Activated naive CD8-positive, alpha-beta T cell (primary cell): ENCODE measurements at regions not wholly inside any gene's neighbourhood (a gene's known extent, or its start where the extent isn't known, plus 50 kb on each side); places are given as distances from the start of the nearest gene placed in this dataset.

Experiments
- H3K27ac Mint-ChIP-seq: one replicate; pipeline ENCODE4 v1.8.0; 2021; ENCODE audit warnings: mixed read lengths
- H3K27me3 Mint-ChIP-seq: one replicate; pipeline ENCODE4 v1.8.0; 2021; ENCODE audit warnings: mixed read lengths
- H3K36me3 Mint-ChIP-seq: one replicate; pipeline ENCODE4 v1.8.0; 2021; ENCODE audit warnings: mixed read lengths
- H3K4me1 Mint-ChIP-seq: one replicate; pipeline ENCODE4 v1.8.0; 2021; ENCODE audit warnings: low read depth, mixed read lengths
- H3K4me3 Mint-ChIP-seq: one replicate; pipeline ENCODE4 v1.8.0; 2021; ENCODE audit warnings: mild to moderate bottlenecking, mixed read lengths
- H3K9me3 Mint-ChIP-seq: one replicate; pipeline ENCODE4 v1.8.0; 2021; ENCODE audit warnings: low read depth, mixed read lengths

DNA sequence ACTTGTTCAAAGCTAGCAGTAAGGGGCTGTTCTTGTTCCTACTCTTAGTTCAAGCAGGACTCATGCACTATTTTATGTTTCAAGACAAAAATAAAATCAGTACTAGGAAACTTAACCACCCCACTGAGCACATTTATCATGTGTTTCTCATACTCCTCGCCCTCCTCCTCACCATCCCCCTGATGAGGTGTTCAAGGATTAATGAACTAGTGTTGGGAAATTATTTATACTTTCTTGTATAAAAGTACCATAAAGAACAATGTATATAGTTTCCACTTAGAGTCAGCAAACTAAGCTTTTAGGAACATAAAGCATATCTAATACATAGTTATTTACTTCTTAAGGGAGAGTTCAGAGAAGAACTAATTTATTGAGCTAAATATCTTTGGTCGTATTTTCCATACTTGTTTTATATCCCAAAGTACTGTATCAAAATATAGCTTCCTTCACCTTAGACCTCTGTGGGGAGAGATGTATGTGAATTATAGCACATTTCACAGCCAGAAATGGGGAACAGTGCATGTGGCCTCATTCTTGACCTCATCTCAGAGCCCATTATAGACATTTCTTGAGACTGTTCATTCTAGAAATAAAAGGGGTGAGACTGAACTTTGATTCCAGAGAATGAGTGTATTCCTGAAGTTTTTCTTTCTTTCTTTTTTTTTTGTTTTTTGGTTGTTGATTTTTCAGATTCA is 326.5 kb upstream of the MAP3K7 start:
- Mint-ChIP-seq H3K36me3 (no peaks in the 10 kb centered on the region), H3K27me3 (peaks cover 15% of the 10 kb centered on the region), H3K4me1 (no peaks in the 10 kb centered on the region), H3K4me3 (no peak overlapping the region), H3K9me3 (no peaks in the 10 kb centered on the region), H3K27ac (no peak overlapping the region)

GRCh38 chr6:90911642-90912041 is 324.8 kb upstream of the MAP3K7 start:
- H3K27ac Mint-ChIP-seq = no peak overlapping the region

GRCh38 chr6:90910893-90911292 is 324.0 kb upstream of the MAP3K7 start:
- no peaks in the 10 kb centered on the region for H3K36me3 Mint-ChIP-seq

More at GRCh38 chr6:90911642-90912041, 324.8 kb upstream of the MAP3K7 start:
- Mint-ChIP-seq H3K36me3 (no peaks in the 10 kb centered on the region), H3K4me3 (no peak overlapping the region), H3K27me3 (peaks cover 13% of the 10 kb centered on the region), H3K4me1 (no peaks in the 10 kb centered on the region), H3K9me3 (no peaks in the 10 kb centered on the region)

DNA sequence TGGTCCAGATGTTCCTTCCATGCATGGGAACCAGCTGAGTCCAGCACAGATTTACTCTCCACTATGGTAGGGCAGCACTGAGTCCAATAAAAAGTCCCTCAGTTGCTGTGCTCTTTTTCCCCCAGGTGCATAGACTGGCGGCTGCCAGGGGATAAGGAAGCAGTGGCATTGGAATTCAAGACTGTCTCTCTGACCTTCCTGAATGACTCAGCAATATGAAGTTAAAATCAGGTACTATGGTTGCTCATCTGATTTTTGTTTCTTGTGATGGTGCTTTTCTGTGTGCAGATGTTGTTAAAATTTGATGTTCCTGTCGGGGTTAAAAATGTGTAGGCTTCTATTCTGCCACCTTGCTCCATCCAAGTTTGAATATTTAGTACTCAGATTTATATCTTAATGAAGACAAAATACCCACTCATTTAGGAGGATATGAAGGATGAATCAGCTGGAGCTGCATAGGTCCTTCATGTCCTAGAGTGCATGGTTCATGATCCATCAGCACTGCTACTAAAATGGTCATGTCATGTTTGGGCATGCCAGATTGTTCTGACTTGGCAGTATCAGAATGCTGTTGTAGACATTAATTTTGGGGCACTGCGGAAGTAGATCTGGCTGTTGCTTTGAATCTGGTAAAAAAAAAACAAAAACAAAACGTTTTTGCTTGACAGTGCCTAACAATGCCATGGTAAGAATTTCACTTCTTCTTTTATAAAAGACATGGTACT is 321.2 kb upstream of the MAP3K7 start:
- no peak overlapping the region for H3K4me3 Mint-ChIP-seq
- H3K36me3 Mint-ChIP-seq = no peaks in the 10 kb centered on the region
- peaks cover 3% of the 10 kb centered on the region for H3K27me3 Mint-ChIP-seq
- peaks cover 4% of the 10 kb centered on the region for H3K9me3 Mint-ChIP-seq
- no peak overlapping the region for H3K27ac Mint-ChIP-seq
- no peaks in the 10 kb centered on the region for H3K4me1 Mint-ChIP-seq

More at GRCh38 chr6:90910893-90911292, 324.0 kb upstream of the MAP3K7 start:
- H3K4me1 Mint-ChIP-seq = no peaks in the 10 kb centered on the region
- no peak overlapping the region for H3K4me3 Mint-ChIP-seq
- H3K27me3 Mint-ChIP-seq = peaks cover 9% of the 10 kb centered on the region
- no peaks in the 10 kb centered on the region for H3K9me3 Mint-ChIP-seq
- no peak overlapping the region for H3K27ac Mint-ChIP-seq

DNA sequence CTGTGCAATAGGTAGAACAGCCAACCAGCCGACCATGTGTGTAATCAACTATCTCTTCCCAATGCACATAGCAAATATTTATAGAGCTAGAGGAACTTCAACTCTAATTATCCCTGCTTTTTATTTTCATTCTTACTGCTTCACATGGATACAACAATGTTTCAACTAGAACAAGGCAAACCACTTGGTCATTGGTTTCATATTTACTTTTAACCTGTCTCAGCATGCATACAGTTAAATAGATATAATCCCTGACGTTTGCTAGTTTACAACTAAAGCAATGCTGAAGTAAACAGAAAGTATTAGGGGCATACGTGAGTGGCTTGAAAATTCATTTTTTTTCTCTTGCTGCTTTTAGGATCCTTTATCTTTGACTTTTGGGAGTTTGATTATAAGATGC is 318.5 kb upstream of the MAP3K7 start:
- Mint-ChIP-seq H3K4me3 (no peak overlapping the region), H3K36me3 (no peaks in the 10 kb centered on the region), H3K4me1 (no peaks in the 10 kb centered on the region), H3K27ac (no peak overlapping the region), H3K27me3 (peaks cover 2% of the 10 kb centered on the region), H3K9me3 (peaks cover 4% of the 10 kb centered on the region)

DNA sequence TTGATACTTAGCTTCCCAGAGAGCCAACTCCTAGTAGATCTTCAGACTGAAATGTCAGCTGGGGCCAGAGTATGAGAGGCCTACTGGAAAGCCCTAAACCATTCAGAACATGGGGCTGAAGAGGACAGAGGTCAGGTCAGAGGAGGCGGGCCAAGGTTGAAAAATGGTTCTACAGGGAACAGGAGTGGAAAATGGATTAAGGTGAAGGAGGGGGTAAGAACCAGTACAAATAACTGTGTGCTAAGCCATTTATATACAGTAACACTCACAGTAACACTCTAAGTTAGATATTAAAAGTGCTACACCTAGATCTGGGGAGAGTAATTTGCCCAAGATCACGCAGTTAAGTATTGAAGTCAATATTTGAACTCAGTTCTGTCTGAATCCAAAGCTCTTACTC is 313.2 kb upstream of the MAP3K7 start:
- no peaks in the 10 kb centered on the region for H3K4me1 Mint-ChIP-seq
- peaks cover 3% of the 10 kb centered on the region for H3K27me3 Mint-ChIP-seq
- no peak overlapping the region for H3K27ac Mint-ChIP-seq
- H3K4me3 Mint-ChIP-seq = no peak overlapping the region
- peaks cover 4% of the 10 kb centered on the region for H3K9me3 Mint-ChIP-seq
- H3K36me3 Mint-ChIP-seq = no peaks in the 10 kb centered on the region

DNA sequence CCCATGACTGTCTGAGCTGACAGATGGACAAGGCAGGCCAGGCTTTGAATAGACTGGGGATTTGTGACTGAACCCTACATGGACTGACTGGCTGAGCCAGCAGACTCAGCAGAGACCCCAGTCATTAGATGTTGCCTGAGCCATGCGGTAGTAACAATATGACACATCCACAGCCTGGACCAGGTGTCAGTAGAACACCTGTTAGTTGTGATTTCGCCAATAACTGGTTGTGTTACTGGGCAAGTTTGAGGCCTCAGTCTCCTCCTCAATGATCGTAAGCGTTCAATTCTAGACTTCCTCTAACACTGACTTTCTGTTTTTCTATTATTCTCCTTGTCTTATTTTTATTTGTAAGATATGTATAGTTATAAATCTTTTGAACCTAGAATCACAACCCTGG is 311.9 kb upstream of the MAP3K7 start:
- peaks cover 3% of the 10 kb centered on the region for H3K9me3 Mint-ChIP-seq
- H3K27me3 Mint-ChIP-seq = peaks cover 6% of the 10 kb centered on the region
- H3K36me3 Mint-ChIP-seq = no peaks in the 10 kb centered on the region
- H3K4me1 Mint-ChIP-seq = no peaks in the 10 kb centered on the region
- no peak overlapping the region for H3K27ac Mint-ChIP-seq
- no peak overlapping the region for H3K4me3 Mint-ChIP-seq

- Mint-ChIP-seq H3K4me1 (no peaks in the 10 kb centered on the region), H3K36me3 (no peaks in the 10 kb centered on the region), H3K27ac (no peak overlapping the region), H3K27me3 (peaks cover 6% of the 10 kb centered on the region), H3K4me3 (no peak overlapping the region), H3K9me3 (no peaks in the 10 kb centered on the region)
Measured at GRCh38 chr6:90896075-90896547, 309.2 kb upstream of the MAP3K7 start.

DNA sequence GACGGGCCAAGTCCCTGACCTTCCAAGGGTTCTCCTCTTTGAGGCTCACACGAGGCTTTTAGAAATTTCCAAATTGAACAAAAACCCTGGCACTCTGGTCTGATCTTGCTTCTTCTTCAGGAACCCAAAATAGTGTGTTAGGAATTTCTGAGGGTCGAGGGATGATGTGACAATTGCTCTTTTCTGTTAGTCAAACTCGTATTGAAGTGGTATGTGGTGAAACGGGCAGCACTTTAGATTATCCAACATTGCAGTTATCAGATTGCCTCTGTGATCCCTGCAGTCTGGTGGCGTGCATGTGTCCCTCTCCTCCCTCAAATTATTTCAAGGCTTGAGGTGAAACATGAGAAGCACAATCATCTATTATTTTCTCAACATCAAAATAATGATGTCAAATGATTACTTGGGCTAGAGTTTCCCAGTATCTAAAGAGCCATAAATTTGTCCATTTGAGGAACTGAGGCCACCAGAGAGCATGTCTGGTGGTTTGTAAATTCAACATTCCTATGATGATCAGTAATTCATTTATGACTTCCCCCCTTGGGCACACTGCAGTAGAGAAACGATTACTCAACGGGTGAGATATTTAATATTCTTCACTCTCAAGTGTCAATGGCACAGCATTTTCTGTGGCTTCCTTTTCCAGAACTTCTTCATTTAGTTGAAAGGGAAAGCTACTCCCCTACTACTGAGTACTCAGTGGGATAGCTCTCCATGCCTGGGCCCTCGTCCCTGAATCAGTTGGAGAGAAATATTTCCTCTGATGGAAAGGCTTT is 308.6 kb upstream of the MAP3K7 start:
- Mint-ChIP-seq H3K27ac (no peak overlapping the region), H3K9me3 (no peaks in the 10 kb centered on the region), H3K4me3 (no peak overlapping the region), H3K27me3 (peaks cover 6% of the 10 kb centered on the region), H3K4me1 (no peaks in the 10 kb centered on the region), H3K36me3 (no peaks in the 10 kb centered on the region)

DNA sequence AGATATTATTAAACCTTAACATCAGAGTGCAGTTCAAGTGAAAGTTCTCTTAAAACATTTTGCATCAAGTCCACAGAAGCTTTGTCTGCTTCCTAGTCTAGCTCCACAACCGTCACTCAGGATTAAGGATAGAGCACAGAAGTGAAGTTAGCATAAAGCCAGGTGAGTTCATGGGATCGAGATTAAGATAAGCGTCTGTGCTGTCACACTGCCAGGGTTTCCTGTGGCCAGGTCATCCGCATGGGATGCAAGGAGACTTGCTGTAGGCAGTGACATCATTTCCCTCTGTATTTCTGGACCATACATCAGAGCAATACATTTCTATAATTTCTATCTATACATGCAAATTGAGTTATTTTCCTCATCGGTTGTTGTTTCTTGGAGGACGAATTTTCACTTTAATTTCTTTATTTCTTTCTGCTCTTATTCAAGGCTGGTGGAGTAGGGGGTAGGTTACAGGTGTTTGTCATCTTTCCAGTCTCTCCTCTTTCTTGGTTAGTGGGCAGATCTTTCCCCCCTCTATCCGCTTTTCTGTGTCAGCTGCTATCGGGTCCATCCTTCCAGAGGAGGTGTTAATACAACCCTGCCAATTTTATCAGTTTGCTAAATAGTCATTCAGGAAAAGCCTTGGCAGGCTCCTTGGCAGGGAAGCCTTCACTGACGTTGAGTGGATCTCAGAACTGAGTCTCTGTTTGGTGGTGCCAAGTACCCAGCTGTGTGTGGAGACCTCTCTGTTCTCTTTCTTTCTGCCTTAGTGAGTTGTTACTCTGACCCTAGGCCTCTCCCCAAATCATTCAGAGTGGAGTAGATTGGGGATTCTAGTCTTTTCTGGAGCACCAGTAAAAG is 307.6 kb upstream of the MAP3K7 start:
- Mint-ChIP-seq H3K36me3 (no peaks in the 10 kb centered on the region), H3K4me1 (no peaks in the 10 kb centered on the region), H3K27ac (no peak overlapping the region), H3K4me3 (no peak overlapping the region), H3K9me3 (no peaks in the 10 kb centered on the region), H3K27me3 (peaks cover 6% of the 10 kb centered on the region)

- no peaks in the 10 kb centered on the region for H3K36me3 Mint-ChIP-seq
- no peaks in the 10 kb centered on the region for H3K9me3 Mint-ChIP-seq
- no peak overlapping the region for H3K27ac Mint-ChIP-seq
- H3K4me3 Mint-ChIP-seq = no peak overlapping the region
- H3K4me1 Mint-ChIP-seq = no peaks in the 10 kb centered on the region
- H3K27me3 Mint-ChIP-seq = peaks cover 5% of the 10 kb centered on the region
Measured at GRCh38 chr6:90893400-90893799, 306.5 kb upstream of the MAP3K7 start.

DNA sequence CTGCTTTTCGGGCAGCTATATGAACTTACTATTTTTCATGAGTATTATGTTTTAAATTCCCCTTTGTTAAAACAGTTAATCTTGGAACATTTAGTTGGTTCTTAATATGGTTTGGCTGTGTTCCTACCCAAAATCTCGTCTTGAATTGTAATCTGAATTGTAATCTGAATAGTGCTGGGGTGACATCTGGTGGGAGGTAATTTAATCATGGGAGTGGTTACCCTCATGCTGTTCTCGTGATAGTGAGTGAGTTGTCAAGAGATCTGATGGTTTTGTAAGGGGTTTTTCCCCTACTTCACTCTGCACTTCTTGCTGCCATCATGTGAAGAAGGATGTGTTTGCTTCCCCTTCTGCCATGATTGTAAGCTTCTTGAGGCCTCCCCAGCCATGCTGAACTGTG is 305.4 kb upstream of the MAP3K7 start:
- Mint-ChIP-seq H3K9me3 (no peaks in the 10 kb centered on the region), H3K4me1 (no peaks in the 10 kb centered on the region), H3K4me3 (no peak overlapping the region), H3K27ac (no peak overlapping the region), H3K27me3 (peaks cover 5% of the 10 kb centered on the region), H3K36me3 (no peaks in the 10 kb centered on the region)

- H3K27ac Mint-ChIP-seq = no peak overlapping the region
- H3K4me3 Mint-ChIP-seq = no peak overlapping the region
- no peaks in the 10 kb centered on the region for H3K9me3 Mint-ChIP-seq
- H3K36me3 Mint-ChIP-seq = no peaks in the 10 kb centered on the region
- H3K27me3 Mint-ChIP-seq = peaks cover 5% of the 10 kb centered on the region
- H3K4me1 Mint-ChIP-seq = no peaks in the 10 kb centered on the region
Measured at GRCh38 chr6:90891355-90891754, 304.5 kb upstream of the MAP3K7 start.

DNA sequence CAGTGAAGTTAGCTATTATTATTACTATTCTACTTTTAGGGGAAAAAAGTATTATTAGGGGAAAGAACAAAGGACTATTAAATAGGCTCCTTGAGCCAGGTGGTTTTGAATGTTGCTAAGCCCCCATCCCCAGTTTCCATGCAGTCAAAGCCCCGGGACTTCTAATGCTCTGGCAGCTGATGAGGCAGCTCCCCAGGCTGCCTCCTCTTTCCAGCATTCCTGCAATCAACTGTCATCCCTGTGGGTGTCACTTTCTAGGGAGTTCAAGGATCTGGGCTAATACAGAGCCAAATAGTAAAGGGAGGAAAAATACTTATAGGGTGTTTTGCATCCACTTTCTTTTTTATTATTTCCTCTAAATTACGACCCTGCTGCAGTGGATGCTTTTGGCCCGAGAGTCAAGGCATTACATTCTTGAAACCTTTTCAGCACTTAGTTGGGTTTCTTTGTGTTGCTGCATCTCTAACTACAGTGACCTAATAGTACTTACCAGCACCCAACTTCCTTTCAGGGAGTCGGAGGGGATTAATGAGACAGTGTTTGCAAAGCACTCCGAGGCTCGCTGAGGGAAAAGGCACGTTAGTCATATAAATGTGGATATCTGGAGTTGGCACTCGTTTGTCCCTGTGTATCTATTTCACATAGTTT is 303.9 kb upstream of the MAP3K7 start:
- Mint-ChIP-seq H3K4me3 (no peak overlapping the region), H3K4me1 (no peaks in the 10 kb centered on the region), H3K27me3 (peaks cover 6% of the 10 kb centered on the region), H3K36me3 (no peaks in the 10 kb centered on the region), H3K27ac (no peak overlapping the region), H3K9me3 (no peaks in the 10 kb centered on the region)
